ENCODE measurements at regions not wholly inside any gene's neighbourhood (a gene's known extent, or its start where the extent isn't known, plus 50 kb on each side); places are given as distances from the start of the nearest gene placed in this dataset.
"Not testable (repeated sequence)": the region's sequence is repeated elsewhere in the genome, so short reads cannot be mapped to it uniquely, and the experiment has no call there.

DNA sequence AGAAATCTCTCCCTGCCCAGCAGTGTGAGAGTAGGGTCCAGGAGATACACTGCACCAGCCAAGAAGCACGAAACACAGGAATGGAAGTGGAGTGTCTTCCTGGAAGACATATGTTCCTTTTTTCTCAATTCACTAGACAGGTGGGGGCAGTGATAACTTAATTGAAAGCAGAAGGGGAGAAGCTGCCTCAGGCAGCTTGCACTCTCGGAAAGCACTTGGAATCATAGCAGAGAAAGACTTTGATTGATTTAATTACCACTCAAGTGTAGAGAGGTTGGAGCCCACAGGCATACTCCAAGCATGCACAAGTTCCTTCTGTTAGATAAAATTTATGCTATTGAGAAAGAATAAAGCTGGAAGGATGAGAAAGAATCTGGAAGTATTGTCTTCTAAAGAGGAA lies 249.4 kb downstream of the SLITRK6 start:
- Histone ChIP-seq H3K27me3 (no peaks in the 10 kb centered on the region), H3K4me3 (no peak overlapping the region), H3K9me3 (peaks cover 0 to 22% (median 9%) of the 10 kb centered on the region in 4 donors), H3K36me3 (no peaks in the 10 kb centered on the region), H3K4me1 (no peaks in the 10 kb centered on the region), H3K27ac (no peak overlapping the region)
- no peak for DNase-seq
- WGBS, 5 donors: 77 to 88% (median 80%) methylated on average over 2 of the region's 2 CpGs
- TF ChIP-seq POLR2AphosphoS5 (IDR thresholded peaks at IDR 0.05): no peak
- TF ChIP-seq POLR2A (IDR thresholded peaks at IDR 0.05): no peak
- no peak for TF ChIP-seq EP300 (IDR thresholded peaks at IDR 0.05)
- TF ChIP-seq, protein P1, sequence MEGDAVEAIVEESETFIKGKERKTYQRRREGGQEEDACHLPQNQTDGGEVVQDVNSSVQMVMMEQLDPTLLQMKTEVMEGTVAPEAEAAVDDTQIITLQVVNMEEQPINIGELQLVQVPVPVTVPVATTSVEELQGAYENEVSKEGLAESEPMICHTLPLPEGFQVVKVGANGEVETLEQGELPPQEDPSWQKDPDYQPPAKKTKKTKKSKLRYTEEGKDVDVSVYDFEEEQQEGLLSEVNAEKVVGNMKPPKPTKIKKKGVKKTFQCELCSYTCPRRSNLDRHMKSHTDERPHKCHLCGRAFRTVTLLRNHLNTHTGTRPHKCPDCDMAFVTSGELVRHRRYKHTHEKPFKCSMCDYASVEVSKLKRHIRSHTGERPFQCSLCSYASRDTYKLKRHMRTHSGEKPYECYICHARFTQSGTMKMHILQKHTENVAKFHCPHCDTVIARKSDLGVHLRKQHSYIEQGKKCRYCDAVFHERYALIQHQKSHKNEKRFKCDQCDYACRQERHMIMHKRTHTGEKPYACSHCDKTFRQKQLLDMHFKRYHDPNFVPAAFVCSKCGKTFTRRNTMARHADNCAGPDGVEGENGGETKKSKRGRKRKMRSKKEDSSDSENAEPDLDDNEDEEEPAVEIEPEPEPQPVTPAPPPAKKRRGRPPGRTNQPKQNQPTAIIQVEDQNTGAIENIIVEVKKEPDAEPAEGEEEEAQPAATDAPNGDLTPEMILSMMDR (IDR thresholded peaks at IDR 0.05): no peak
- intact Hi-C loops (cut with DNase I; ENCODE audit: low total_unique reads): no loop called here

DNA sequence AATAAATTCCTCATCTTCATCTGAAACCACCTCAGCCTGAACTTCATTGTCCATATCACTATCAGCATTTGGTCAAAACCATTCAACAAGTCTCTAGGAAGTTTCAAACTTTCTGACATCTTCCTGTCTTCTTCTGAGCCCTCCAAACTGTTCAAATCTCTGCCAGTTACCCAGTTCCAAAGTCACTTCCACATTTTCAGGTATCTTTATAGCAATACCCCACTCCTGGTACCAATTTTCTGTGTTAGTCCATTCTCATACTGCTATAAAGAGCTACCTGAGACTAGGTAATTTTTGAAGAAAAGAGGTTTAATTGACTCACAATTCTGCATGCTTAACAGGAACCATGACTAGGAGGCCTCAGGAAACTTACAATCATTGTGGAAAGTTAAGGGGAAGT lies 250.4 kb downstream of the SLITRK6 start:
- intact Hi-C loops (cut with DNase I; ENCODE audit: low total_unique reads); H3K4me1 ChIP-seq; H3K4me3 ChIP-seq; H3K27ac ChIP-seq; H3K36me3 ChIP-seq; H3K27me3 ChIP-seq; DNase-seq: not testable (repeated sequence)
- H3K9me3 ChIP-seq: peaks cover 0 to 22% (median 9%) of the 10 kb centered on the region in 4 donors

DNA sequence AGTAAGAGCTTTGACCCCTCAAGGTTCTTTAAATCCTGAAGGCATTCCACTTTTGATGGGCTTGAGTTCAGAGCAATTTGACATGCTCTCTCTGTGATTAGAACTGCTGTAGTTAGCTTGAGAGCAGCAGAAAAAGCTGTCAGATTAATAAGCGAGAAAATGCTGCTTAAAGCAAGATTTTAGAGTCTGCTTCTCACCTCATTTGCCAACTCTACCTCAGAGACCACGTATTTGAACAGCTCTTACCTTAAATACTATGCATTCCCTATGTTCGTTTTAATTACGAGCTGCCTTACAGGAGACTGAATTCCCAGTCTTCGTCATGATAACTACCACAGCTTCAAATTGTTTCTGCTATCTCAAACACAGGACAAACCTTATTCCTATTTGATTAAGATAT lies 253.4 kb downstream of the SLITRK6 start:
- Histone ChIP-seq H3K36me3 (no peaks in the 10 kb centered on the region), H3K9me3 (peaks cover 0 to 22% (median 9%) of the 10 kb centered on the region in 4 donors), H3K27ac (no peak overlapping the region), H3K27me3 (no peaks in the 10 kb centered on the region), H3K4me1 (no peaks in the 10 kb centered on the region), H3K4me3 (no peak overlapping the region)
- intact Hi-C loops (cut with DNase I; ENCODE audit: low total_unique reads): no loop called here
- WGBS, 5 donors: 58 to 69% (median 64%) methylated on average over 5 of the region's 5 CpGs
- no peak for TF ChIP-seq EP300 (IDR thresholded peaks at IDR 0.05)
- TF ChIP-seq POLR2A (IDR thresholded peaks at IDR 0.05): no peak
- no peak for TF ChIP-seq POLR2AphosphoS5 (IDR thresholded peaks at IDR 0.05)
- DNase-seq: no peak

DNA sequence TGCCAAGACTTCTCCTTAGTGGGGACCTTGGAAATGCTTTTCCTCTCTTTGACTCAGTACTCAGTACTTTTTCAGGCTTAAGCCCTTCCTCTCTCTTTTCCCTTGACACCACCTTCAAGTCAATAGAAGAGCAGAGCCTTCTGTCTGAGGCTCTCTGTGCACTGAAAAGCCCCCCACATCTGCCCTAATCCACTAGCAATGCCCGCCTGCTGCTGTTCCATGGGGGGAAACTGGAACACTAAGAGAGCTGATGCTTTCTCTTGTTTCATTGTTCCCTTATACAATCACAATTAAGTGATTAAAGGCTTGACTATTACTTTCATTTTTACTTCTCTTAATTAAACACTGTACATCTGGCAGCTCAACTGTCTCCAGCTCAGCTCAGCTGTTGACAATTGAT lies 254.5 kb downstream of the SLITRK6 start:
- WGBS, 5 donors: 85 to 94% (median 93%) methylated on average over 1 of the region's 1 CpG
- TF ChIP-seq EP300 (IDR thresholded peaks at IDR 0.05): no peak
- TF ChIP-seq, protein P1 (IDR thresholded peaks at IDR 0.05): no peak
- no peak for TF ChIP-seq POLR2AphosphoS5 (IDR thresholded peaks at IDR 0.05)
- no peak for TF ChIP-seq POLR2A (IDR thresholded peaks at IDR 0.05)

DNA sequence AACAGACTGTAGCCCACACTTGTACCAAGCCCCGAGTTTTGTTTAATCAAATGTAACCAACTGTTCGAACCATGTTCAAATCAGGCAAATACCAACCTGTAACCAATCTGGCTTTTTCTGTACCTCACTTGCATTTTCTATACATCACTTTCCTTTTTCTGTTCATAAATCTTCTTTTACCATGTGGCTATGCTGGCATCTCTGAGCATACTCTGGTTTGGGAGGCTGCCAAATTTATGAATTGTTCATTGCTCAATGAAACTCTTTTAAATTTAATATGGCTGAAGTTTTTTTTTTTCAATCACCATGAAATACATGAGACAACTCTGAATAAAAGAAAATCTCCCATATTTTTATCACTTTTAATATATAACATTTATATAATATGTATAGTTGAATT lies 256.1 kb downstream of the SLITRK6 start:
- DNase-seq: no peak
- intact Hi-C loops (cut with DNase I; ENCODE audit: low total_unique reads): no loop called here
- no peaks in the 10 kb centered on the region for H3K36me3 ChIP-seq
- H3K27ac ChIP-seq: no peak overlapping the region
- no peaks in the 10 kb centered on the region for H3K27me3 ChIP-seq
- H3K4me3 ChIP-seq: no peak overlapping the region
- H3K4me1 ChIP-seq: no peaks in the 10 kb centered on the region
- TF ChIP-seq EP300 (IDR thresholded peaks at IDR 0.05) (no peak), POLR2AphosphoS5 (IDR thresholded peaks at IDR 0.05) (no peak), POLR2A (IDR thresholded peaks at IDR 0.05) (no peak)
- TF ChIP-seq, protein P1 (IDR thresholded peaks at IDR 0.05): no peak
- 43 to 53% (median 48%) methylated on average over 2 of the region's 2 CpGs for WGBS, 5 donors
- H3K9me3 ChIP-seq: peaks cover 0 to 7% (median 3%) of the 10 kb centered on the region in 4 donors

More for the DNA sequence above, 254.5 kb downstream of the SLITRK6 start:
- intact Hi-C loops (cut with DNase I; ENCODE audit: low total_unique reads): no loop called here
- no peak overlapping the region for H3K4me3 ChIP-seq
- H3K27me3 ChIP-seq: no peaks in the 10 kb centered on the region
- no peak overlapping the region for H3K27ac ChIP-seq
- no peaks in the 10 kb centered on the region for H3K36me3 ChIP-seq
- DNase-seq: no peak
- no peaks in the 10 kb centered on the region for H3K4me1 ChIP-seq
- peaks cover 0 to 21% (median 9%) of the 10 kb centered on the region in 4 donors for H3K9me3 ChIP-seq

Measured in stomach (tissue), 8 donors.